Activated T-cell treated with anti-CD3 and anti-CD28 coated beads, Interleukin-2, amount 50 U/mL, for 4 hours (primary cell): ENCODE measurements at regions not wholly inside any gene's neighbourhood (a gene's known extent, or its start where the extent isn't known, plus 50 kb on each side); places are given as distances from the start of the nearest gene placed in this dataset.
A peak's percentile ranks its signal among the peaks of the same experiment; 100 is the strongest.

ENCODE experiments used
- ATAC-seq, 2 donors: fragments of 200-7000 bp; cut with Tn5 transposase; one replicate each; pipeline ENCODE4 v1.10.0; 2021
- DNase-seq: peaks from one replicate; pipeline ENCODE4 v3.0.0-alpha.2; 2020
- H3K27me3 Mint-ChIP-seq: one replicate; pipeline ENCODE4 v1.8.0; 2021; ENCODE audit warnings: low read depth, mixed read lengths
- H3K36me3 Mint-ChIP-seq: one replicate; pipeline ENCODE4 v1.8.0; 2022; ENCODE audit warnings: mixed read lengths; ENCODE audit not compliant: insufficient read depth
- H3K4me1 Mint-ChIP-seq: one replicate; pipeline ENCODE4 v1.8.0; 2021; ENCODE audit warnings: low read depth, mixed read lengths
- H3K4me3 Mint-ChIP-seq: one replicate; pipeline ENCODE4 v1.8.0; 2021; ENCODE audit warnings: mild to moderate bottlenecking, moderate library complexity, mixed read lengths
- H3K9me3 Mint-ChIP-seq: one replicate; pipeline ENCODE4 v1.8.0; 2021; ENCODE audit warnings: mixed read lengths

GRCh38 chr9:588981-589380 is 252.5 kb upstream of the DMRT1 start:
- ATAC-seq (no peak), DNase-seq (no peak)
- H3K4me3 Mint-ChIP-seq = no peak overlapping the region
- H3K9me3 Mint-ChIP-seq = no peaks in the 10 kb centered on the region
- peaks cover 8% of the 10 kb centered on the region for H3K4me1 Mint-ChIP-seq
- no peaks in the 10 kb centered on the region for H3K27me3 Mint-ChIP-seq
- H3K36me3 Mint-ChIP-seq = no peaks in the 10 kb centered on the region

GRCh38 chr9:589723-590122 is 251.8 kb upstream of the DMRT1 start:
- Mint-ChIP-seq H3K4me1 (peaks cover 8% of the 10 kb centered on the region), H3K27me3 (no peaks in the 10 kb centered on the region), H3K9me3 (no peaks in the 10 kb centered on the region), H3K4me3 (no peak overlapping the region), H3K36me3 (no peaks in the 10 kb centered on the region)
- ATAC-seq (no peak), DNase-seq (no peak)

- DNase-seq (no peak), ATAC-seq (no peak)
- H3K4me1 Mint-ChIP-seq = peaks cover 8% of the 10 kb centered on the region
- H3K4me3 Mint-ChIP-seq = no peak overlapping the region
- H3K36me3 Mint-ChIP-seq = no peaks in the 10 kb centered on the region
- no peaks in the 10 kb centered on the region for H3K27me3 Mint-ChIP-seq
- H3K9me3 Mint-ChIP-seq = no peaks in the 10 kb centered on the region
Observed at GRCh38 chr9:591292-591691, 250.2 kb upstream of the DMRT1 start.

GRCh38 chr9:592225-592624 is 249.3 kb upstream of the DMRT1 start:
- DNase-seq (no peak), ATAC-seq (no peak)
- no peak overlapping the region for H3K4me3 Mint-ChIP-seq
- no peaks in the 10 kb centered on the region for H3K36me3 Mint-ChIP-seq
- H3K27me3 Mint-ChIP-seq = no peaks in the 10 kb centered on the region
- peaks cover 8% of the 10 kb centered on the region for H3K4me1 Mint-ChIP-seq
- H3K9me3 Mint-ChIP-seq = no peaks in the 10 kb centered on the region

GRCh38 chr9:592733-593132 is 248.8 kb upstream of the DMRT1 start:
- H3K36me3 Mint-ChIP-seq = no peaks in the 10 kb centered on the region
- H3K27me3 Mint-ChIP-seq = no peaks in the 10 kb centered on the region
- no peak for DNase-seq
- ATAC-seq = no peak
- H3K4me3 Mint-ChIP-seq = no peak overlapping the region
- no peaks in the 10 kb centered on the region for H3K9me3 Mint-ChIP-seq
- peaks cover 8% of the 10 kb centered on the region for H3K4me1 Mint-ChIP-seq

- Mint-ChIP-seq H3K4me1 (peaks cover 7% of the 10 kb centered on the region), H3K36me3 (no peaks in the 10 kb centered on the region), H3K4me3 (no peak overlapping the region), H3K27me3 (no peaks in the 10 kb centered on the region), H3K9me3 (no peaks in the 10 kb centered on the region)
- DNase-seq (no peak), ATAC-seq (no peak)
Observed at GRCh38 chr9:593809-594208, 247.7 kb upstream of the DMRT1 start.

- Mint-ChIP-seq H3K9me3 (no peaks in the 10 kb centered on the region), H3K4me3 (no peak overlapping the region), H3K4me1 (no peaks in the 10 kb centered on the region), H3K27me3 (peaks cover 2% of the 10 kb centered on the region), H3K36me3 (no peaks in the 10 kb centered on the region)
- DNase-seq (no peak), ATAC-seq (no peak)
Observed at GRCh38 chr9:596703-597102, 244.8 kb upstream of the DMRT1 start.

GRCh38 chr9:600006-600405 is 241.5 kb upstream of the DMRT1 start:
- Mint-ChIP-seq H3K27me3 (peaks cover 4% of the 10 kb centered on the region), H3K4me1 (no peaks in the 10 kb centered on the region), H3K9me3 (no peaks in the 10 kb centered on the region), H3K4me3 (no peak overlapping the region), H3K36me3 (peaks cover 6% of the 10 kb centered on the region)
- no peak for ATAC-seq
- no peak for DNase-seq

GRCh38 chr9:602716-603115 is 238.8 kb upstream of the DMRT1 start:
- H3K27me3 Mint-ChIP-seq = peaks cover 6% of the 10 kb centered on the region
- no peak overlapping the region for H3K4me3 Mint-ChIP-seq
- ATAC-seq (no peak), DNase-seq (no peak)
- H3K9me3 Mint-ChIP-seq = no peaks in the 10 kb centered on the region
- H3K36me3 Mint-ChIP-seq = peaks cover 6% of the 10 kb centered on the region
- H3K4me1 Mint-ChIP-seq = no peaks in the 10 kb centered on the region

GRCh38 chr9:603126-603525 is 238.4 kb upstream of the DMRT1 start:
- H3K27me3 Mint-ChIP-seq = peaks cover 6% of the 10 kb centered on the region
- H3K36me3 Mint-ChIP-seq = peaks cover 6% of the 10 kb centered on the region

GRCh38 chr9:607417-607816 is 234.1 kb upstream of the DMRT1 start:
- ATAC-seq (no peak), DNase-seq (no peak)
- Mint-ChIP-seq H3K9me3 (no peaks in the 10 kb centered on the region), H3K27me3 (peaks cover 2% of the 10 kb centered on the region), H3K36me3 (peaks cover 6% of the 10 kb centered on the region), H3K4me1 (no peaks in the 10 kb centered on the region), H3K4me3 (no peak overlapping the region)

More at GRCh38 chr9:603126-603525, 238.4 kb upstream of the DMRT1 start:
- no peaks in the 10 kb centered on the region for H3K4me1 Mint-ChIP-seq
- DNase-seq (no peak), ATAC-seq (no peak)
- H3K4me3 Mint-ChIP-seq = no peak overlapping the region
- H3K9me3 Mint-ChIP-seq = no peaks in the 10 kb centered on the region

GRCh38 chr9:613771-614347 is 227.6 kb upstream of the DMRT1 start:
- no peaks in the 10 kb centered on the region for H3K9me3 Mint-ChIP-seq
- H3K4me1 Mint-ChIP-seq = peaks cover 8% of the 10 kb centered on the region
- peak; percentile 48 to 75 for ATAC-seq
- no peak for DNase-seq
- no peaks in the 10 kb centered on the region for H3K27me3 Mint-ChIP-seq
- no peaks in the 10 kb centered on the region for H3K36me3 Mint-ChIP-seq
- H3K4me3 Mint-ChIP-seq = no peak overlapping the region

- no peak overlapping the region for H3K4me3 Mint-ChIP-seq
- H3K4me1 Mint-ChIP-seq = peaks cover 8% of the 10 kb centered on the region
- H3K36me3 Mint-ChIP-seq = no peaks in the 10 kb centered on the region
- H3K9me3 Mint-ChIP-seq = no peaks in the 10 kb centered on the region
- DNase-seq (no peak), ATAC-seq (no peak)
- H3K27me3 Mint-ChIP-seq = no peaks in the 10 kb centered on the region
Observed at GRCh38 chr9:614431-614830, 227.1 kb upstream of the DMRT1 start.

GRCh38 chr9:615756-616155 is 225.7 kb upstream of the DMRT1 start:
- Mint-ChIP-seq H3K36me3 (no peaks in the 10 kb centered on the region), H3K4me1 (peaks cover 8% of the 10 kb centered on the region), H3K9me3 (no peaks in the 10 kb centered on the region), H3K27me3 (no peaks in the 10 kb centered on the region), H3K4me3 (no peak overlapping the region)
- DNase-seq (no peak), ATAC-seq (no peak)

- DNase-seq = no peak
- peaks cover 8% of the 10 kb centered on the region for H3K4me1 Mint-ChIP-seq
- no peak for ATAC-seq
- H3K36me3 Mint-ChIP-seq = no peaks in the 10 kb centered on the region
- no peak overlapping the region for H3K4me3 Mint-ChIP-seq
- no peaks in the 10 kb centered on the region for H3K27me3 Mint-ChIP-seq
- no peaks in the 10 kb centered on the region for H3K9me3 Mint-ChIP-seq
Observed at GRCh38 chr9:616694-617093, 224.8 kb upstream of the DMRT1 start.
